Trophoblast cell (in vitro differentiated cells and primary cell): ENCODE measurements at regions not wholly inside any gene's neighbourhood (a gene's known extent, or its start where the extent isn't known, plus 50 kb on each side); places are given as distances from the start of the nearest gene placed in this dataset.

Experiments
- DNase-seq, 2 donors: peaks; one replicate each; pipeline ENCODE4 v3.0.0-alpha.2; 2016
- H2AFZ ChIP-seq: 2 replicates; pipeline ENCODE4 v1.6.1; 2013; ENCODE audit warnings: low read length, moderate library complexity, mild to moderate bottlenecking; ENCODE audit not compliant: insufficient read depth, poor library complexity
- H2AK5ac ChIP-seq: 2 replicates; pipeline ENCODE4 v1.6.1; 2013; ENCODE audit warnings: mild to moderate bottlenecking, low read length
- H2BK120ac ChIP-seq: 2 replicates; pipeline ENCODE4 v1.6.1; 2013; ENCODE audit warnings: low read length, mild to moderate bottlenecking, moderate library complexity; ENCODE audit not compliant: insufficient read depth, poor library complexity
- H2BK12ac ChIP-seq: 2 replicates; pipeline ENCODE4 v1.6.1; 2013; ENCODE audit warnings: mild to moderate bottlenecking, low read length, moderate library complexity
- H2BK5ac ChIP-seq: 2 replicates; pipeline ENCODE4 v1.6.1; 2013; ENCODE audit warnings: low read length, low read depth, moderate library complexity, mild to moderate bottlenecking; ENCODE audit not compliant: poor library complexity
- H3K14ac ChIP-seq: 2 replicates; pipeline ENCODE4 v1.6.1; 2013; ENCODE audit warnings: mild to moderate bottlenecking, low read length
- H3K18ac ChIP-seq: 2 replicates; pipeline ENCODE4 v1.6.1; 2013; ENCODE audit warnings: mild to moderate bottlenecking, low read length
- H3K23ac ChIP-seq: 2 replicates; pipeline ENCODE4 v1.6.1; 2013; ENCODE audit warnings: low read length
- H3K27ac ChIP-seq: 2 replicates; pipeline ENCODE4 v1.5.1; 2013; ENCODE audit warnings: low read depth, mild to moderate bottlenecking, inconsistent platforms, low read length, moderate library complexity
- H3K27me3 ChIP-seq: 2 replicates; pipeline ENCODE4 v1.6.1; 2013; ENCODE audit warnings: inconsistent platforms, mild to moderate bottlenecking, low read length, moderate library complexity; ENCODE audit not compliant: insufficient read depth
- H3K36me3 ChIP-seq, 2 experiments: 1 replicate in 1 of 2; 2 replicates in 1 of 2; pipeline ENCODE4 v1.6.1; 2013; ENCODE audit warnings: low read length in 2 of 2, mild to moderate bottlenecking in 2 of 2, moderate library complexity in 1 of 2; ENCODE audit not compliant: insufficient read depth in 2 of 2, control insufficient read depth in 1 of 2
- H3K4ac ChIP-seq: 2 replicates; pipeline ENCODE4 v1.6.1; 2013; ENCODE audit warnings: low read depth, mild to moderate bottlenecking, low read length, moderate library complexity
- H3K4me1 ChIP-seq, 2 experiments: 1 replicate in 1 of 2; 2 replicates in 1 of 2; pipeline ENCODE4 v1.6.1; 2013; ENCODE audit warnings: low read length in 2 of 2, mild to moderate bottlenecking in 2 of 2, moderate library complexity in 1 of 2; ENCODE audit not compliant: insufficient read depth in 2 of 2, control insufficient read depth in 1 of 2
- H3K4me2 ChIP-seq: 2 replicates; pipeline ENCODE4 v1.6.1; 2013; ENCODE audit warnings: inconsistent platforms, mild to moderate bottlenecking, low read length, moderate library complexity
- H3K4me3 ChIP-seq: 2 replicates; pipeline ENCODE4 v1.5.1; 2013; ENCODE audit warnings: mild to moderate bottlenecking, low read depth, low read length, inconsistent platforms
- H3K79me1 ChIP-seq: one replicate; pipeline ENCODE4 v1.6.1; 2013; ENCODE audit warnings: low read length
- H3K79me2 ChIP-seq: 2 replicates; pipeline ENCODE4 v1.6.1; 2013; ENCODE audit warnings: low read length, mild to moderate bottlenecking; ENCODE audit not compliant: control insufficient read depth, insufficient read depth, poor library complexity
- H3K9ac ChIP-seq: 2 replicates; pipeline ENCODE4 v1.6.1; 2013; ENCODE audit warnings: mild to moderate bottlenecking, low read length
- H3K9me3 ChIP-seq: 2 replicates; pipeline ENCODE4 v1.6.1; 2013; ENCODE audit warnings: low read depth, mild to moderate bottlenecking, control low read depth, inconsistent platforms, low read length; ENCODE audit not compliant: insufficient read depth
- H4K12ac ChIP-seq: 2 replicates; pipeline ENCODE4 v1.6.1; 2013; ENCODE audit warnings: low read depth, mild to moderate bottlenecking, low read length, moderate library complexity
- H4K8ac ChIP-seq: 2 replicates; pipeline ENCODE4 v1.6.1; 2013; ENCODE audit warnings: low read depth, mild to moderate bottlenecking, low read length, moderate library complexity
- H4K91ac ChIP-seq: one replicate; pipeline ENCODE4 v1.6.1; 2013; ENCODE audit warnings: low read depth, mild to moderate bottlenecking, low read length, moderate library complexity
- WGBS: extraction: QIAGEN DNeasy Blood & Tissue Kit; methylation state at CpG from one replicate; pipeline ENCODE4 v1.1.7; 2013; ENCODE audit warnings: missing lambda C conversion rate; ENCODE audit not compliant: insufficient read length, insufficient coverage; ENCODE audit errors: extremely low coverage; 5-methylcytosine and 5-hydroxymethylcytosine counted together

DNA sequence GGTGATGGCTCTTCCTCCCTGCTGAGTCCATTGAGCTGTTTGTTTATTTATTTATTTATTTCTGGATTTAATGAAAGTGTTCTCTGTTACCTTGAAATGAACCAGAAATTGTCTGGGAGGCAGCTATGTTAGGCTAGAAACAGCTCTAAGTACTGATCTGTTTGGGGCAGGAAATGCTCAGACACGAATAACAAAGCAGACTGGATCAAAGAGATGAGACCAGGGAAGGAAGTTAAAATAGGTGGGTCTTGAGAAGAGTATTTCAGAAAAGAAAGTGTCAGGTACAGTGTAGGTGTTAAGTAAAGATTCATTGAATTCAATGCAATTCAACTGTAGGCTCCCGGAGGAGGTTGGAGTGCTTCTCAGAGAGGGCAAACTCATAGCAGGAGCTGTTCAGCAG lies 173.3 kb downstream of the IL20RB start:
- H2BK120ac ChIP-seq: no peak overlapping the region
- no peaks in the 10 kb centered on the region for H3K9me3 ChIP-seq
- no peaks in the 10 kb centered on the region for H3K79me2 ChIP-seq
- no peak overlapping the region for H2AK5ac ChIP-seq
- H3K4me2 ChIP-seq: no peak overlapping the region
- H3K18ac ChIP-seq: no peak overlapping the region
- H4K91ac ChIP-seq: no peak overlapping the region
- H3K23ac ChIP-seq: no peak overlapping the region
- H2BK5ac ChIP-seq: no peak overlapping the region
- no peak overlapping the region for H3K9ac ChIP-seq
- no peak for DNase-seq
- H3K4ac ChIP-seq: no peak overlapping the region
- no peak overlapping the region for H4K12ac ChIP-seq
- no peak overlapping the region for H4K8ac ChIP-seq
- H3K79me1 ChIP-seq: no peaks in the 10 kb centered on the region
- H2AFZ ChIP-seq: no peak overlapping the region
- H3K14ac ChIP-seq: no peak overlapping the region
- H3K27me3 ChIP-seq: no peaks in the 10 kb centered on the region
- H3K36me3 ChIP-seq: no peaks in the 10 kb centered on the region
- no peak overlapping the region for H2BK12ac ChIP-seq
- no peaks in the 10 kb centered on the region for H3K4me1 ChIP-seq
- no peak overlapping the region for H3K4me3 ChIP-seq
- no CpG with 5 or more reads among the region's 2 CpGs for WGBS
- H3K27ac ChIP-seq: no peak overlapping the region

DNA sequence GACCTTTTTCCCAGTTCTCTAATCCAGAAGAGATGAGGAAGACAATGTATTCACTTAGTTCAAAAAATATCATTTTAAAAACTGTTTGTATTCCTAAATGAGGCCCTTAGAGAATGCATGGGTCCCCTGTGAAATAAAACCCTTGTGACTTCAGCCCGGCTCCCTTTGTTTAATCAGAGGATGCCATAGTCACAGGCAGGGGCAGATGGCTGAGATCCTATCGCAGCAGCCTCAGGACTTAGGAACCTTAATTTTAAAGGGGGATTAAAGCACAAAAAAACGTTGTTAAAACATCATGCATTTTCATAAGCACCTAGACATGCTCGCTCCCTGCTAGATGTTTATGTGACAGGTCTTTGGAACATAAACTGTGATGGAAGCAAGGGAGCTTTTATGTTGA lies 176.6 kb downstream of the IL20RB start:
- no peak overlapping the region for H4K12ac ChIP-seq
- no peak overlapping the region for H3K18ac ChIP-seq
- H2BK120ac ChIP-seq: no peak overlapping the region
- H4K8ac ChIP-seq: no peak overlapping the region
- no peak overlapping the region for H2BK12ac ChIP-seq
- no peak overlapping the region for H2AK5ac ChIP-seq
- no peaks in the 10 kb centered on the region for H3K27me3 ChIP-seq
- no peak for DNase-seq
- H3K9me3 ChIP-seq: no peaks in the 10 kb centered on the region
- H3K4ac ChIP-seq: no peak overlapping the region
- H3K27ac ChIP-seq: no peak overlapping the region
- H3K79me2 ChIP-seq: no peaks in the 10 kb centered on the region
- no peak overlapping the region for H4K91ac ChIP-seq
- H3K79me1 ChIP-seq: no peaks in the 10 kb centered on the region
- H3K14ac ChIP-seq: no peak overlapping the region
- no peak overlapping the region for H2BK5ac ChIP-seq
- H3K36me3 ChIP-seq: no peaks in the 10 kb centered on the region
- H3K9ac ChIP-seq: no peak overlapping the region
- H3K4me3 ChIP-seq: no peak overlapping the region
- no peak overlapping the region for H3K4me2 ChIP-seq
- no peak overlapping the region for H2AFZ ChIP-seq
- WGBS: no CpG with 5 or more reads among the region's 4 CpGs
- no peak overlapping the region for H3K23ac ChIP-seq
- no peaks in the 10 kb centered on the region for H3K4me1 ChIP-seq

DNA sequence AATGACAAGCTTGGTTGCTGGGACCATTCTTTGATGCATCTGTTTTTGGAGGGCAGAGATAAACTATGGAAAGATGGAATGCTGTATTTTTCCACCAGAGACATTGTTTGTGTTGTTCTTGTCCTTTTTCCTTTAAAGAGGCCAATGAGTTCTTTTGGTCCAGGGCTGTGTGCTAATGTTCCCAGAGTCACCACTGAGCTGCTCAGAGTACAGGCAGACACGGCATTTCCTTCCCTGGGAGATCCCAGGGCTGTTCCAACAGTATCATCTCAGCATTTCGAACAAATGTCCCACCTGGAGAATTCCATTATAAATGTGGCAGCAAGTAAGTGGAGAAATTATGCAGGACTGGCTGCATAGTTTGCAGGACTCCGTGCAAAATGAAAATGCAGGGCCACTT lies 190.6 kb downstream of the IL20RB start:
- no peak overlapping the region for H4K91ac ChIP-seq
- no peaks in the 10 kb centered on the region for H3K79me2 ChIP-seq
- H4K8ac ChIP-seq: no peak overlapping the region
- WGBS: no CpG with 5 or more reads among the region's 3 CpGs
- DNase-seq: no peak
- H2BK120ac ChIP-seq: no peak overlapping the region
- no peaks in the 10 kb centered on the region for H3K79me1 ChIP-seq
- no peak overlapping the region for H3K4me3 ChIP-seq
- no peak overlapping the region for H3K4me2 ChIP-seq
- no peak overlapping the region for H3K14ac ChIP-seq
- H2AK5ac ChIP-seq: no peak overlapping the region
- no peak overlapping the region for H3K18ac ChIP-seq
- H3K4me1 ChIP-seq: no peaks in the 10 kb centered on the region
- no peak overlapping the region for H4K12ac ChIP-seq
- no peak overlapping the region for H2AFZ ChIP-seq
- H3K23ac ChIP-seq: no peak overlapping the region
- no peak overlapping the region for H3K27ac ChIP-seq
- no peak overlapping the region for H3K9ac ChIP-seq
- no peak overlapping the region for H2BK12ac ChIP-seq
- no peak overlapping the region for H2BK5ac ChIP-seq
- H3K4ac ChIP-seq: no peak overlapping the region
- no peaks in the 10 kb centered on the region for H3K27me3 ChIP-seq
- no peaks in the 10 kb centered on the region for H3K36me3 ChIP-seq
- no peaks in the 10 kb centered on the region for H3K9me3 ChIP-seq

DNA sequence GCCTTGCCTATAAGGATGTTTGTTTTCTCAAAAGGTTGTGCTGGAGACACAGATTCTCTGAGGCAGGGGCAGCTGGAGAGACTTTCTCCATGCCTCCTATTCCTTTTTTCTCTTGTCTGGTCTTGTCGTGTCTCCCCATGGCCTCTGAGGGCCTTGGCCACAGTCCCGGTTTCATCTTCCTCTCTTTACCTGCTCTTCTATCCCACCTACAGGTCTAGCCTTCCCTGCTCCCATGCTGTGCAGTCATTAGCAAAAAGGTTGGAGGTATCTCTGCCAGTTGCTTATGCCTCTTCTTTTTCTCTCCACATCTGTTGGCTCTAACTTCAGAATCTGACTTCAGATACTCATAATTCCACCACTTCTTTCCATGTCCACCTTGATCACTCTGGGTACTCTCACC lies 191.1 kb downstream of the IL20RB start:
- H3K36me3 ChIP-seq: no peaks in the 10 kb centered on the region
- H3K27ac ChIP-seq: no peak overlapping the region
- no peak overlapping the region for H2BK5ac ChIP-seq
- no peaks in the 10 kb centered on the region for H3K79me2 ChIP-seq
- no peak overlapping the region for H3K4ac ChIP-seq
- H3K27me3 ChIP-seq: no peaks in the 10 kb centered on the region
- H4K8ac ChIP-seq: no peak overlapping the region
- H3K4me3 ChIP-seq: no peak overlapping the region
- H3K79me1 ChIP-seq: no peaks in the 10 kb centered on the region
- WGBS: no CpG with 5 or more reads among the region's 2 CpGs
- H3K9ac ChIP-seq: no peak overlapping the region
- DNase-seq: no peak
- H2AFZ ChIP-seq: no peak overlapping the region
- H3K4me1 ChIP-seq: no peaks in the 10 kb centered on the region
- no peak overlapping the region for H2BK12ac ChIP-seq
- H3K18ac ChIP-seq: no peak overlapping the region
- H4K12ac ChIP-seq: no peak overlapping the region
- H4K91ac ChIP-seq: no peak overlapping the region
- no peak overlapping the region for H2BK120ac ChIP-seq
- H3K14ac ChIP-seq: no peak overlapping the region
- no peaks in the 10 kb centered on the region for H3K9me3 ChIP-seq
- H2AK5ac ChIP-seq: no peak overlapping the region
- H3K4me2 ChIP-seq: no peak overlapping the region
- no peak overlapping the region for H3K23ac ChIP-seq
